MM.1S (cell line): ENCODE measurements at regions not wholly inside any gene's neighbourhood (a gene's known extent, or its start where the extent isn't known, plus 50 kb on each side); places are given as distances from the start of the nearest gene placed in this dataset.

Source experiments
- DNase-seq: peaks from one replicate; pipeline ENCODE4 v3.0.0-alpha.2; 2015
- H2AFZ ChIP-seq: fragments of 300-600 bp; sonication (generic); 2 replicates; pipeline ENCODE4 v1.6.0; 2016; ENCODE audit warnings: antibody characterized with exemption, low read length
- H3F3A ChIP-seq: fragments of 300-600 bp; sonication (generic); 2 replicates; pipeline ENCODE4 v1.6.1; 2016; ENCODE audit warnings: mild to moderate bottlenecking, antibody characterized with exemption, low read length, moderate library complexity, mixed read lengths; ENCODE audit not compliant: insufficient read depth
- H3K27ac ChIP-seq: fragments of 300-600 bp; sonication (generic); 2 replicates; pipeline ENCODE4 v1.5.1; 2016; ENCODE audit warnings: mild to moderate bottlenecking, low read length
- H3K27me3 ChIP-seq: fragments of 300-600 bp; sonication (generic); replicated peaks from 2 replicates; pipeline ENCODE4 v1.6.0; 2016; ENCODE audit warnings: low read length; ENCODE audit not compliant: insufficient read depth
- H3K36me3 ChIP-seq: fragments of 300-600 bp; sonication (generic); replicated peaks from 2 replicates; pipeline ENCODE4 v1.6.1; 2016; ENCODE audit warnings: mild to moderate bottlenecking, low read length, mixed read lengths; ENCODE audit not compliant: insufficient read depth
- H3K4me1 ChIP-seq: fragments of 300-600 bp; sonication (generic); 2 replicates; pipeline ENCODE4 v1.6.1; 2016; ENCODE audit warnings: low read length, mixed read lengths
- H3K4me2 ChIP-seq: fragments of 300-600 bp; sonication (generic); 2 replicates; pipeline ENCODE4 v1.6.0; 2016; ENCODE audit warnings: low read depth, low read length
- H3K4me3 ChIP-seq: fragments of 300-600 bp; sonication (generic); 2 replicates; pipeline ENCODE4 v1.5.1; 2016; ENCODE audit warnings: low read length, mixed read lengths
- H3K79me2 ChIP-seq: fragments of 300-600 bp; sonication (generic); 2 replicates; pipeline ENCODE4 v1.6.1; 2016; ENCODE audit warnings: mixed run types, low read length, mixed read lengths
- H3K9ac ChIP-seq: fragments of 300-600 bp; sonication (generic); 2 replicates; pipeline ENCODE4 v1.6.1; 2016; ENCODE audit warnings: low read length, mixed read lengths
- H3K9me2 ChIP-seq: fragments of 300-600 bp; sonication (generic); replicated peaks from 2 replicates; pipeline ENCODE4 v1.6.1; 2016; ENCODE audit warnings: mild to moderate bottlenecking, low read length, mixed read lengths; ENCODE audit not compliant: insufficient read depth
- H3K9me3 ChIP-seq: fragments of 300-600 bp; sonication (generic); replicated peaks from 2 replicates; pipeline ENCODE4 v1.6.1; 2016; ENCODE audit warnings: mild to moderate bottlenecking, low read length, mixed read lengths; ENCODE audit not compliant: insufficient read depth
- H4K20me1 ChIP-seq: fragments of 300-600 bp; sonication (generic); 2 replicates; pipeline ENCODE4 v1.6.1; 2016; ENCODE audit warnings: mild to moderate bottlenecking, low read length, moderate library complexity, mixed read lengths; ENCODE audit not compliant: insufficient read depth
- EZH2 ChIP-seq: fragments of 300-600 bp; sonication (generic); optimal IDR thresholded peaks from 2 replicates; pipeline ENCODE3; 2017; ENCODE audit warnings: low read depth, mild to moderate bottlenecking, antibody characterized with exemption, low read length, mixed read lengths
- EZH2phosphoT487 ChIP-seq: fragments of 300-600 bp; sonication (generic); IDR thresholded peaks from 2 replicates; pipeline ENCODE4 v1.6.1; 2018; ENCODE audit warnings: antibody characterized with exemption, low read length
- TF ChIP-seq, protein P1 (sequence below): fragments of 300-600 bp; sonication (generic); IDR thresholded peaks from 2 replicates; pipeline ENCODE4 v1.5.1; 2016; ENCODE audit warnings: antibody characterized with exemption, low read length, mixed read lengths

DNA sequence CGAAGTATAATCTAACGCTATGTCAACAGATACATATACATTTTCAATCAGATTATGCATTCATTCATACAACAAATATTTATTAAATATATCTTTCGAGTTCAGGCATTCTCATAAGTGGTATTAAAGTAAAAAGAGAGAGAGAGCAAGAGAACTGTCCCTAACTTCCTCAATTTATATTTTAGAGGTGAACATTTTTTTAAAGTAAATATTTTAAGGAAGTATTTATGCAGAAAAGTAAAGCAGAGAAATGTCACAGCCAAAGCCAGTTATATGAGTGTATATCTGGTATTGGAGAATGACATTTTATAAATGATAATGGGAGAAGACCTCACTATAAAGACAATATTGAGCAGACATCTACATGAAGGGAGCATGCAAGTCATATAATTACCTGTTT is 667.3 kb upstream of the CDH9 start:
- Histone ChIP-seq H3K4me1 (no peaks in the 10 kb centered on the region), H3K9me2 (no peaks in the 10 kb centered on the region), H3K27ac (no peak overlapping the region), H3F3A (no peaks in the 10 kb centered on the region), H3K9ac (no peak overlapping the region), H2AFZ (no peak overlapping the region), H3K27me3 (no peaks in the 10 kb centered on the region), H3K4me2 (no peak overlapping the region), H3K4me3 (no peak overlapping the region), H4K20me1 (no peaks in the 10 kb centered on the region), H3K36me3 (no peaks in the 10 kb centered on the region), H3K79me2 (no peaks in the 10 kb centered on the region), H3K9me3 (no peaks in the 10 kb centered on the region)
- TF ChIP-seq EZH2 (no peak), EZH2phosphoT487 (no peak)
- DNase-seq, result no peak

DNA sequence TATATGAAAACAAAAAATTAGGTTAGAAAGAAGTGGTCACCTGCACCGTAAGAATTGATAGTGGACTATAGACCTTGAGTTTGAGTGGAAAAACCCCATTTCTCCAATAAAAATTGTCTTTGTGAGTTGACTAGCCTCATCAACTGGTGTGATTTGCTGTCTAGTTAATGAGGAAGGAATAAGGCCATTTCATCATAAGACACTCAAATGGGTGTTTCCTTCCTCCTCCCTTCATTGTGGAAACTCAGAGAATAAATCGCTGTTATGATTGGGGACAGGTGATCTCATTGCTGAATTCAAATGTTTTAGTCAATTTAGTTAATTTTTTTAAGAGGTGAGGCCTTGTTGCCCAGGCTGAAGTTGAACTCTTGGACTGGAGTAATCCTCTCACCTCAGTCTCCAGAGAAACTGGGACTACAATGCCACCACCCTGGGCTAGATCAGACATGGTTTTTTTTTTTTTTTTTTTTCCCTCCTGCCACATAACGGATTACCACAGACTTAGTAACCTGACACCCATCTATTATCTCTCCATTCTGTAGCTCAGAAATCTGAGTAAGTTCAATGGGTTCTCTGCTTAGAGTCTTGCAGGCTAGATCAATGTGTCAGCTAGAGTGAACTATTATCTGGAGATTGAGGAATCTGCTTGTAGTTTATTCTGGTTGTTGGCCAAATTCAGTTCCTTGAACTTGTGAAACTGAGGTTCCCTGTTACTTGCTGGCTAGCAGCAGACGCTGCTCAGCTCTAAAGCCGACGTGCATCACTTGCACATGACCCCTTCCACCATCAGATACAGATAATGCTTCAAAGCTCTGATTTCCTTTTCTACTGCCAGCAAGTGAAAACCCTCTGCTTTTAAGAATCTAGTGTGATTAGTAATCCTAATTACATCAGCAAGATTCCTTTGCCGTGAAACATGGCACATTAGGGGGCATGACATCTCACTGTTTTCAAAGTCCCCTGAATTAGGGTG is 663.8 kb upstream of the CDH9 start:
- Histone ChIP-seq H3K27ac (no peak overlapping the region), H3K27me3 (no peaks in the 10 kb centered on the region), H3F3A (no peaks in the 10 kb centered on the region), H3K4me1 (no peaks in the 10 kb centered on the region), H4K20me1 (no peaks in the 10 kb centered on the region), H2AFZ (no peak overlapping the region), H3K4me3 (no peak overlapping the region), H3K36me3 (no peaks in the 10 kb centered on the region), H3K9me3 (no peaks in the 10 kb centered on the region), H3K9ac (no peak overlapping the region), H3K4me2 (no peak overlapping the region), H3K79me2 (no peaks in the 10 kb centered on the region), H3K9me2 (no peaks in the 10 kb centered on the region)
- TF ChIP-seq, protein P1, sequence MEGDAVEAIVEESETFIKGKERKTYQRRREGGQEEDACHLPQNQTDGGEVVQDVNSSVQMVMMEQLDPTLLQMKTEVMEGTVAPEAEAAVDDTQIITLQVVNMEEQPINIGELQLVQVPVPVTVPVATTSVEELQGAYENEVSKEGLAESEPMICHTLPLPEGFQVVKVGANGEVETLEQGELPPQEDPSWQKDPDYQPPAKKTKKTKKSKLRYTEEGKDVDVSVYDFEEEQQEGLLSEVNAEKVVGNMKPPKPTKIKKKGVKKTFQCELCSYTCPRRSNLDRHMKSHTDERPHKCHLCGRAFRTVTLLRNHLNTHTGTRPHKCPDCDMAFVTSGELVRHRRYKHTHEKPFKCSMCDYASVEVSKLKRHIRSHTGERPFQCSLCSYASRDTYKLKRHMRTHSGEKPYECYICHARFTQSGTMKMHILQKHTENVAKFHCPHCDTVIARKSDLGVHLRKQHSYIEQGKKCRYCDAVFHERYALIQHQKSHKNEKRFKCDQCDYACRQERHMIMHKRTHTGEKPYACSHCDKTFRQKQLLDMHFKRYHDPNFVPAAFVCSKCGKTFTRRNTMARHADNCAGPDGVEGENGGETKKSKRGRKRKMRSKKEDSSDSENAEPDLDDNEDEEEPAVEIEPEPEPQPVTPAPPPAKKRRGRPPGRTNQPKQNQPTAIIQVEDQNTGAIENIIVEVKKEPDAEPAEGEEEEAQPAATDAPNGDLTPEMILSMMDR, result no peak
- TF ChIP-seq EZH2phosphoT487 (no peak), EZH2 (no peak)
- no peak for DNase-seq

DNA sequence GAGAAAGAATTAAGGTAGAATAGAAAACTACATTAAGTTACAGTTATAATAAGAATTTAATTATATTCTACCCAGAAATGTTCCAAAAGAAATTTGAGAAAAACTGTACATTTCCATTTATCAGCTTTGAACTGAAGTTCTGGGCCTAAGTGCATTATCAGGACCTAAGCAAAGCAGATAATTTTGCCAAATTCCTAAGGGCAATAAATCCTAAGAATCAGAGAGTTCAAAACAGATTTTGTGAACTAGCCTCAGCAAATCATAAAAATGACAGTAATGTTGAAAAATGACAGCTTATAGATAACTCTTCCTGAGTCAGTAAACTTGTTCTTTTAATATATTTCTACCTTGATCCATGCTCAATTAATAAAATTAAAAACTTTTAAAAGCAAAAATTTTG is 662.1 kb upstream of the CDH9 start:
- H3K9me2 ChIP-seq, result no peaks in the 10 kb centered on the region
- H3K27me3 ChIP-seq, result no peaks in the 10 kb centered on the region
- H4K20me1 ChIP-seq, result no peaks in the 10 kb centered on the region
- no peak overlapping the region for H3K9ac ChIP-seq
- no peaks in the 10 kb centered on the region for H3K4me1 ChIP-seq
- TF ChIP-seq, protein P1, result no peak
- TF ChIP-seq EZH2, result no peak
- no peak for TF ChIP-seq EZH2phosphoT487
- no peaks in the 10 kb centered on the region for H3K36me3 ChIP-seq
- no peaks in the 10 kb centered on the region for H3F3A ChIP-seq
- H3K4me2 ChIP-seq, result no peak overlapping the region
- no peak overlapping the region for H3K27ac ChIP-seq
- H3K9me3 ChIP-seq, result no peaks in the 10 kb centered on the region
- H2AFZ ChIP-seq, result no peak overlapping the region
- no peak for DNase-seq
- no peaks in the 10 kb centered on the region for H3K79me2 ChIP-seq
- H3K4me3 ChIP-seq, result no peak overlapping the region

DNA sequence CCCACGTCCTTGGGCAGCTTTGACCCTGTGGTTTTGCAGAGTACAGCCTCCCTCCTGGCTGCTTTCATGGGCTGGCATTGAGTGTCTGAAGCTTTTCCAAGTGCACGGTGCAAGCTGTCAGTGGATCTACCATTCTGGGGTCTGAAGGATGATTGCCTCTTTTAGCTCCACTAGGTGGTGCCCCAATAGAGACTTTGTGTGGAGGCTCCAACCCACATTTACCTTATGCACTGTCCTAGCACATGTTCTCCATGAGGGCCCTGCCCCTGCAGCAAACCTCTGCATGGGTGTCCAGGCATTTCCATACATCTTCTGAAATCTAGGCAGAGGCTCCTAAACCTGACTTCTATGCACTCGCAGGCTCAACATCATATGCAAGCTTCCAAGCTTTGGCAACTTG is 644.2 kb upstream of the CDH9 start:
- H2AFZ ChIP-seq, result no peak overlapping the region
- no peak overlapping the region for H3K4me2 ChIP-seq
- H3K36me3 ChIP-seq, result no peaks in the 10 kb centered on the region
- H3K9me2 ChIP-seq, result no peaks in the 10 kb centered on the region
- no peak for DNase-seq
- H3F3A ChIP-seq, result no peaks in the 10 kb centered on the region
- TF ChIP-seq EZH2phosphoT487 (no peak), EZH2 (no peak)
- TF ChIP-seq, protein P1, result no peak
- H3K4me1 ChIP-seq, result no peaks in the 10 kb centered on the region
- no peaks in the 10 kb centered on the region for H3K27me3 ChIP-seq
- H3K9ac ChIP-seq, result no peak overlapping the region
- no peaks in the 10 kb centered on the region for H3K9me3 ChIP-seq
- H3K79me2 ChIP-seq, result no peaks in the 10 kb centered on the region
- no peaks in the 10 kb centered on the region for H4K20me1 ChIP-seq
- H3K4me3 ChIP-seq, result no peak overlapping the region
- no peak overlapping the region for H3K27ac ChIP-seq
